NOMO-1 (cell line): ENCODE measurements at regions not wholly inside any gene's neighbourhood (a gene's known extent, or its start where the extent isn't known, plus 50 kb on each side); places are given as distances from the start of the nearest gene placed in this dataset.
"Not testable (repeated sequence)": the region's sequence is repeated elsewhere in the genome, so short reads cannot be mapped to it uniquely, and the experiment has no call there.

Source experiments
- DNase-seq, 2 experiments: peaks; one replicate each; lab custom pipeline; 2025; ENCODE audit not compliant: unreplicated experiment in 2 of 2; lab: John Stamatoyannopoulos, UW

GRCh38 chr4:162499478-162499877, 335.7 kb upstream of the FSTL5 start:
- no peak for DNase-seq

GRCh38 chr4:162498168-162498567, 334.4 kb upstream of the FSTL5 start:
- no peak for DNase-seq

GRCh38 chr4:162497564-162498167, 333.9 kb upstream of the FSTL5 start:
- peak in 1 of 2 experiments; percentile 64 for DNase-seq

GRCh38 chr4:162494935-162495334, 331.1 kb upstream of the FSTL5 start:
- DNase-seq = no peak

GRCh38 chr4:162485486-162485885, 321.7 kb upstream of the FSTL5 start:
- DNase-seq = no peak

GRCh38 chr4:162475246-162475645, 311.4 kb upstream of the FSTL5 start:
- no peak for DNase-seq

- no peak for DNase-seq
These were observed 306.2 kb upstream of the FSTL5 start for GRCh38 chr4:162469977-162470376.

GRCh38 chr4:162465356-162465755, 301.6 kb upstream of the FSTL5 start:
- not testable (repeated sequence) for DNase-seq

GRCh38 chr4:162461952-162462351, 298.2 kb upstream of the FSTL5 start:
- peak in 1 of 2 experiments; percentile 39 for DNase-seq

- no peak for DNase-seq
These were observed 294.3 kb upstream of the FSTL5 start for GRCh38 chr4:162458051-162458450.

- no peak for DNase-seq
These were observed 293.5 kb upstream of the FSTL5 start for GRCh38 chr4:162457071-162457865.

- no peak for DNase-seq
These were observed 292.3 kb upstream of the FSTL5 start for GRCh38 chr4:162456106-162456505.

- DNase-seq = no peak
These were observed 286.8 kb upstream of the FSTL5 start for GRCh38 chr4:162450531-162451035.

- DNase-seq = no peak
These were observed 279.7 kb upstream of the FSTL5 start for GRCh38 chr4:162443510-162443909.

- no peak for DNase-seq
These were observed 278.3 kb upstream of the FSTL5 start for GRCh38 chr4:162442128-162442527.

GRCh38 chr4:162422312-162422711, 258.5 kb upstream of the FSTL5 start:
- DNase-seq = no peak

- DNase-seq = no peak
These were observed 247.1 kb upstream of the FSTL5 start for GRCh38 chr4:162410854-162411253.

GRCh38 chr4:162409048-162409447, 245.2 kb upstream of the FSTL5 start:
- DNase-seq = no peak

- no peak for DNase-seq
These were observed 244.5 kb upstream of the FSTL5 start for GRCh38 chr4:162408309-162408708.

GRCh38 chr4:162406637-162407365, 243.0 kb upstream of the FSTL5 start:
- no peak for DNase-seq

GRCh38 chr4:162403932-162404331, 240.1 kb upstream of the FSTL5 start:
- DNase-seq = no peak
